IPS-18a (cell line): ENCODE measurements at regions not wholly inside any gene's neighbourhood (a gene's known extent, or its start where the extent isn't known, plus 50 kb on each side); places are given as distances from the start of the nearest gene placed in this dataset.

Experiments used
- H3K27ac ChIP-seq: one replicate; pipeline ENCODE4 v1.5.1; 2013; ENCODE audit warnings: low read length
- H3K27me3 ChIP-seq: one replicate; pipeline ENCODE4 v1.6.1; 2013; ENCODE audit warnings: mild to moderate bottlenecking, low read length; ENCODE audit not compliant: control insufficient read depth, insufficient read depth
- H3K36me3 ChIP-seq: one replicate; pipeline ENCODE4 v1.6.1; 2013; ENCODE audit warnings: low read depth, low read length; ENCODE audit not compliant: control insufficient read depth
- H3K4me1 ChIP-seq: one replicate; pipeline ENCODE4 v1.6.1; 2013; ENCODE audit warnings: low read depth, low read length; ENCODE audit not compliant: control insufficient read depth
- H3K4me3 ChIP-seq: one replicate; pipeline ENCODE4 v1.5.1; 2013; ENCODE audit warnings: low read length
- H3K9ac ChIP-seq: one replicate; pipeline ENCODE4 v1.6.1; 2013; ENCODE audit warnings: mild to moderate bottlenecking, low read length, moderate library complexity
- H3K9me3 ChIP-seq: one replicate; pipeline ENCODE4 v1.6.1; 2013; ENCODE audit warnings: low read depth, low read length; ENCODE audit not compliant: control insufficient read depth

- peaks cover 7% of the 10 kb centered on the region for H3K4me1 ChIP-seq
- no peaks in the 10 kb centered on the region for H3K9me3 ChIP-seq
- no peak overlapping the region for H3K4me3 ChIP-seq
- no peak overlapping the region for H3K27ac ChIP-seq
- H3K9ac ChIP-seq: no peak overlapping the region
- no peaks in the 10 kb centered on the region for H3K27me3 ChIP-seq
- no peaks in the 10 kb centered on the region for H3K36me3 ChIP-seq
Measured at GRCh38 chr14:97624985-97625384, 827.8 kb downstream of the VRK1 start.

GRCh38 chr14:97625477-97625876 is 828.3 kb downstream of the VRK1 start:
- no peaks in the 10 kb centered on the region for H3K27me3 ChIP-seq
- no peak overlapping the region for H3K4me3 ChIP-seq
- H3K9me3 ChIP-seq: no peaks in the 10 kb centered on the region
- H3K9ac ChIP-seq: no peak overlapping the region
- H3K27ac ChIP-seq: no peak overlapping the region
- no peaks in the 10 kb centered on the region for H3K36me3 ChIP-seq
- peaks cover 7% of the 10 kb centered on the region for H3K4me1 ChIP-seq

- Histone ChIP-seq H3K9me3 (no peaks in the 10 kb centered on the region), H3K4me3 (no peak overlapping the region), H3K9ac (no peak overlapping the region), H3K36me3 (no peaks in the 10 kb centered on the region), H3K4me1 (peaks cover 14% of the 10 kb centered on the region), H3K27me3 (no peaks in the 10 kb centered on the region), H3K27ac (no peak overlapping the region)
Measured at GRCh38 chr14:97626088-97626487, 828.9 kb downstream of the VRK1 start.

- Histone ChIP-seq H3K27ac (no peak overlapping the region), H3K9ac (no peak overlapping the region), H3K36me3 (no peaks in the 10 kb centered on the region), H3K4me3 (no peak overlapping the region), H3K4me1 (peaks cover 51% of the 10 kb centered on the region), H3K9me3 (no peaks in the 10 kb centered on the region), H3K27me3 (no peaks in the 10 kb centered on the region)
Measured at GRCh38 chr14:97630249-97630648, 833.1 kb downstream of the VRK1 start.

GRCh38 chr14:97633131-97633738 is 836.1 kb downstream of the VRK1 start:
- Histone ChIP-seq H3K9ac (no peak overlapping the region), H3K4me3 (no peak overlapping the region), H3K36me3 (no peaks in the 10 kb centered on the region), H3K27ac (no peak overlapping the region), H3K27me3 (no peaks in the 10 kb centered on the region), H3K4me1 (peaks cover 66% of the 10 kb centered on the region), H3K9me3 (no peaks in the 10 kb centered on the region)

GRCh38 chr14:97634751-97635150 is 837.6 kb downstream of the VRK1 start:
- Histone ChIP-seq H3K9me3 (no peaks in the 10 kb centered on the region), H3K27ac (no peak overlapping the region), H3K4me1 (peaks cover 74% of the 10 kb centered on the region), H3K4me3 (no peak overlapping the region), H3K9ac (no peak overlapping the region), H3K27me3 (no peaks in the 10 kb centered on the region), H3K36me3 (no peaks in the 10 kb centered on the region)

- H3K9ac ChIP-seq: no peak overlapping the region
- H3K9me3 ChIP-seq: no peaks in the 10 kb centered on the region
- no peaks in the 10 kb centered on the region for H3K27me3 ChIP-seq
- no peak overlapping the region for H3K4me3 ChIP-seq
- no peak overlapping the region for H3K27ac ChIP-seq
- H3K4me1 ChIP-seq: peaks cover 36% of the 10 kb centered on the region
- H3K36me3 ChIP-seq: no peaks in the 10 kb centered on the region
Measured at GRCh38 chr14:97638864-97639263, 841.7 kb downstream of the VRK1 start.

GRCh38 chr14:97640031-97640430 is 842.8 kb downstream of the VRK1 start:
- H3K27ac ChIP-seq: no peak overlapping the region
- no peak overlapping the region for H3K9ac ChIP-seq
- no peak overlapping the region for H3K4me3 ChIP-seq
- H3K4me1 ChIP-seq: peaks cover 25% of the 10 kb centered on the region
- no peaks in the 10 kb centered on the region for H3K9me3 ChIP-seq
- H3K36me3 ChIP-seq: no peaks in the 10 kb centered on the region
- no peaks in the 10 kb centered on the region for H3K27me3 ChIP-seq

GRCh38 chr14:97641827-97642226 is 844.6 kb downstream of the VRK1 start:
- Histone ChIP-seq H3K9ac (no peak overlapping the region), H3K27ac (no peak overlapping the region), H3K4me3 (no peak overlapping the region), H3K27me3 (no peaks in the 10 kb centered on the region), H3K36me3 (no peaks in the 10 kb centered on the region), H3K4me1 (peaks cover 23% of the 10 kb centered on the region), H3K9me3 (no peaks in the 10 kb centered on the region)

- no peak overlapping the region for H3K9ac ChIP-seq
- peaks cover 15% of the 10 kb centered on the region for H3K4me1 ChIP-seq
- no peaks in the 10 kb centered on the region for H3K9me3 ChIP-seq
- H3K4me3 ChIP-seq: no peak overlapping the region
- no peaks in the 10 kb centered on the region for H3K27me3 ChIP-seq
- H3K36me3 ChIP-seq: no peaks in the 10 kb centered on the region
- H3K27ac ChIP-seq: no peak overlapping the region
Measured at GRCh38 chr14:97642631-97643030, 845.4 kb downstream of the VRK1 start.

GRCh38 chr14:97644365-97644764 is 847.2 kb downstream of the VRK1 start:
- Histone ChIP-seq H3K27me3 (no peaks in the 10 kb centered on the region), H3K27ac (no peak overlapping the region), H3K9me3 (no peaks in the 10 kb centered on the region), H3K4me3 (no peak overlapping the region), H3K9ac (no peak overlapping the region), H3K36me3 (no peaks in the 10 kb centered on the region), H3K4me1 (no peaks in the 10 kb centered on the region)

GRCh38 chr14:97649752-97650151 is 852.6 kb downstream of the VRK1 start:
- Histone ChIP-seq H3K27ac (no peak overlapping the region), H3K4me3 (no peak overlapping the region), H3K9me3 (no peaks in the 10 kb centered on the region), H3K36me3 (no peaks in the 10 kb centered on the region), H3K27me3 (no peaks in the 10 kb centered on the region), H3K4me1 (peaks cover 19% of the 10 kb centered on the region), H3K9ac (no peak overlapping the region)
